K562 (cell line): ENCODE measurements at regions not wholly inside any gene's neighbourhood (a gene's known extent, or its start where the extent isn't known, plus 50 kb on each side); places are given as distances from the start of the nearest gene placed in this dataset.

Experiments
- ATAC-seq: fragments of 200-7000 bp; cut with Tn5 transposase; 3 replicates; pipeline ENCODE4 v1.9.1; 2020; ENCODE audit warnings: moderate library complexity
- BruUV-seq: library from RNA; stranded (reverse); fragments of 400-500 nt; replicated peaks from 2 replicates; lab custom pipeline; 2021; lab: Mats Ljungman, UMichigan
- CTCF ChIA-PET: fragments of 300-600 bp; formaldehyde crosslinking; extraction: SDS; loops from one replicate; lab custom pipeline; 2021; ENCODE audit warnings: low intra/inter-chr PET ratio; lab: Yijun Ruan, JAX
- POLR2A ChIA-PET: fragments of 300-600, 350-650 bp; sonication (Branson Sonifier 250); formaldehyde crosslinking; extraction: SDS; loops from one replicate; lab custom pipeline; 2021; ENCODE audit warnings: antibody characterized with exemption, inconsistent platforms; lab: Yijun Ruan, JAX
- DNase-seq, 4 experiments: peaks; one replicate each; pipeline versions ENCODE4 v3.0.0 to v3.0.0-alpha.2; 2011 to 2018; ENCODE audit warnings: low spot score in 3 of 4, mixed read lengths in 3 of 4; ENCODE audit errors: extremely low read depth in 1 of 4
- FAIRE-seq: peaks from 2 replicates; lab custom pipeline; 2011; peaks lifted over from hg19 to GRCh38; lab: Jason Lieb, UNC
- H2AFZ ChIP-seq: 2 replicates; pipeline ENCODE4 v1.6.0; 2011; ENCODE audit warnings: low read depth, low read length, control low read depth, inconsistent platforms
- H3K27ac ChIP-seq: fragments of 200-600 bp; 3 replicates; pipeline ENCODE4 v1.8.0; 2011; ENCODE audit warnings: low read depth, mild to moderate bottlenecking, control low read depth, inconsistent platforms, low read length, moderate library complexity, mixed read lengths; ENCODE audit errors: extremely low read depth
- H3K27me3 ChIP-seq, 2 experiments: fragments of 300-600 bp in 1 of 2; 2 replicates in 1 of 2; 3 replicates in 1 of 2; pipeline versions ENCODE4 v1.6.0 to v1.8.0; 2011; ENCODE audit warnings: inconsistent platforms in 2 of 2, low read length in 2 of 2, mild to moderate bottlenecking in 1 of 2, mixed read lengths in 1 of 2, moderate library complexity in 1 of 2; ENCODE audit not compliant: control insufficient read depth in 2 of 2, insufficient read depth in 2 of 2
- H3K36me3 ChIP-seq: fragments of 300-600 bp; 3 replicates; pipeline ENCODE4 v1.8.0; 2011; ENCODE audit warnings: mild to moderate bottlenecking, low read length, inconsistent platforms; ENCODE audit not compliant: control insufficient read depth, insufficient read depth
- H3K4me1 ChIP-seq, 2 experiments: fragments of 200-600 bp in 1 of 2; replicated peaks in 1 of 2; 2 replicates in 1 of 2; 3 replicates in 1 of 2; pipeline versions ENCODE4 v1.5.1 to v1.8.0; 2011; ENCODE audit warnings: inconsistent platforms in 2 of 2, low read length in 2 of 2, mild to moderate bottlenecking in 1 of 2, mixed read lengths in 1 of 2, moderate library complexity in 1 of 2; ENCODE audit not compliant: control insufficient read depth in 2 of 2, insufficient read depth in 2 of 2
- H3K4me2 ChIP-seq: 2 replicates; pipeline ENCODE4 v1.6.1; 2011; ENCODE audit warnings: low read length, control low read depth, inconsistent platforms, mixed read lengths; ENCODE audit not compliant: insufficient read depth
- H3K4me3 ChIP-seq: fragments of 200-600 bp; sonication (generic), shearing (Covaris generic); 2 replicates; pipeline ENCODE4 v1.5.1; 2016; ENCODE audit warnings: control low read depth, inconsistent platforms
- H3K79me2 ChIP-seq: fragments of 200-600 bp; 3 replicates; pipeline ENCODE4 v1.8.0; 2011; ENCODE audit warnings: low read length, inconsistent platforms; ENCODE audit not compliant: control insufficient read depth, insufficient read depth
- H3K9ac ChIP-seq, 2 experiments: 2 replicates each; pipeline versions ENCODE4 v1.6.0 to v1.6.1; 2011; ENCODE audit warnings: low read depth in 2 of 2, low read length in 2 of 2, control low read depth in 1 of 2, inconsistent platforms in 1 of 2, mild to moderate bottlenecking in 1 of 2, mixed read lengths in 1 of 2; ENCODE audit not compliant: insufficient read depth in 1 of 2
- H3K9me1 ChIP-seq: one replicate; pipeline ENCODE4 v1.6.0; 2011; ENCODE audit warnings: inconsistent platforms, mild to moderate bottlenecking, low read length, moderate library complexity; ENCODE audit not compliant: control insufficient read depth, insufficient read depth
- H3K9me3 ChIP-seq: replicated peaks from 2 replicates; pipeline ENCODE4 v1.5.1; 2011; ENCODE audit warnings: low read depth, low read length, inconsistent platforms; ENCODE audit not compliant: control insufficient read depth, insufficient read depth
- H4K20me1 ChIP-seq: replicated peaks from 2 replicates; pipeline ENCODE4 v1.6.1; 2011; ENCODE audit warnings: low read length, inconsistent platforms, mixed read lengths; ENCODE audit not compliant: control insufficient read depth, insufficient read depth
- CREB1 ChIP-seq, 2 experiments: sonication (generic) in 1 of 2; formaldehyde crosslinking in 1 of 2; IDR thresholded peaks; 2 replicates each; pipeline versions ENCODE4 v1.6.1 to v1.8.0; 2012 to 2022; ENCODE audit warnings: inconsistent platforms in 1 of 2, mild to moderate bottlenecking in 1 of 2, missing genetic modification reagents in 1 of 2, moderate library complexity in 1 of 2
- E2F3 ChIP-seq: fragments of 250-450 bp; sonication (Bioruptor Pico); IDR thresholded peaks from 2 replicates; pipeline ENCODE4 v1.4.0; 2020; ENCODE audit warnings: mild to moderate bottlenecking
- HCFC1 ChIP-seq: IDR thresholded peaks from 2 replicates; pipeline ENCODE4 v1.6.1; 2012; ENCODE audit warnings: low read depth, low read length, improper control_type of control experiment
- HSF4 ChIP-seq: fragments of 250-450 bp; sonication (Bioruptor Pico); IDR thresholded peaks from 2 replicates; pipeline ENCODE4 v2.1.2; 2022; ENCODE audit warnings: mild to moderate bottlenecking, moderate library complexity, borderline replicate concordance
- LEF1 ChIP-seq: fragments of 450-650 bp; IDR thresholded peaks from 2 replicates; pipeline ENCODE4 v1.6.1; 2016; ENCODE audit warnings: mild to moderate bottlenecking
- MEIS2 ChIP-seq: fragments of 450-650 bp; IDR thresholded peaks from 2 replicates; pipeline ENCODE4 v1.6.1; 2014; ENCODE audit warnings: mild to moderate bottlenecking; ENCODE audit not compliant: partially characterized antibody
- NFIX ChIP-seq: fragments of 250-450 bp; sonication (Bioruptor Pico); IDR thresholded peaks from 2 replicates; pipeline ENCODE4 v1.4.0; 2020; ENCODE audit warnings: low read depth, mild to moderate bottlenecking, moderate library complexity
- SIX5 ChIP-seq, 2 experiments: IDR thresholded peaks; 2 replicates each; pipeline ENCODE4 v1.6.1; 2011; ENCODE audit warnings: low read length in 2 of 2, borderline replicate concordance in 1 of 2, low read depth in 1 of 2, mild to moderate bottlenecking in 1 of 2, moderate library complexity in 1 of 2; ENCODE audit not compliant: insufficient read depth in 1 of 2
- SNRNP70 ChIP-seq: fragments of 200-400 bp; formaldehyde crosslinking; optimal IDR thresholded peaks from 2 replicates; pipeline ENCODE3; 2017; ENCODE audit warnings: low read depth, low read length
- SRSF3 ChIP-seq: fragments of 200-400 bp; formaldehyde crosslinking; IDR thresholded peaks from 2 replicates; pipeline ENCODE4 v1.6.1; 2016; ENCODE audit warnings: mild to moderate bottlenecking, low read length, moderate library complexity; ENCODE audit not compliant: insufficient read depth
- TAF15 ChIP-seq: fragments of 200-400 bp; formaldehyde crosslinking; IDR thresholded peaks from 2 replicates; pipeline ENCODE4 v1.6.1; 2017; ENCODE audit warnings: mild to moderate bottlenecking, low read depth, low read length, moderate library complexity
- THRAP3 ChIP-seq: fragments of 450-650 bp; IDR thresholded peaks from 2 replicates; pipeline ENCODE4 v1.6.1; 2016; ENCODE audit warnings: mild to moderate bottlenecking, inconsistent platforms, borderline replicate concordance
- ZNF133 ChIP-seq: fragments of 250-450 bp; sonication (Bioruptor Pico); IDR thresholded peaks from 2 replicates; pipeline ENCODE4 v1.4.0; 2020; ENCODE audit warnings: mild to moderate bottlenecking
- ZNF668 ChIP-seq: fragments of 250-450 bp; sonication (Bioruptor Pico); IDR thresholded peaks from 2 replicates; pipeline ENCODE4 v1.8.0; 2022; ENCODE audit warnings: mild to moderate bottlenecking, inconsistent platforms
- WGBS: fragments of 100-300 bp; shearing (Covaris generic); methylation state at CpG from one replicate; pipeline ENCODE4 v1.1.6; 2016; ENCODE audit warnings: low coverage, mixed read lengths; ENCODE audit not compliant: insufficient coverage; ENCODE audit errors: missing lambda C conversion rate; 5-methylcytosine and 5-hydroxymethylcytosine counted together
- in situ Hi-C: fragments of 300-500 bp; cut with MboI; formaldehyde crosslinking; loops from 4 replicates; pipeline ENCODE4 v1.15.0; 2018; ENCODE audit warnings: inconsistent platforms, mixed read lengths
- intact Hi-C: fragments of 100-400 bp; cut with micrococcal nuclease; formaldehyde crosslinking; loops from 2 replicates; pipeline ENCODE4 v1.14.2; 2022
- TF ChIP-seq, protein P1 (sequence below): fragments of 450-650 bp; formaldehyde crosslinking; IDR thresholded peaks from 2 replicates; pipeline ENCODE4 v1.4.0; 2020; ENCODE audit warnings: mild to moderate bottlenecking, moderate library complexity
- TF ChIP-seq, protein P2 (sequence below): fragments of 450-650 bp; IDR thresholded peaks from 2 replicates; pipeline ENCODE4 v1.6.1; 2016; ENCODE audit warnings: low read depth

DNA sequence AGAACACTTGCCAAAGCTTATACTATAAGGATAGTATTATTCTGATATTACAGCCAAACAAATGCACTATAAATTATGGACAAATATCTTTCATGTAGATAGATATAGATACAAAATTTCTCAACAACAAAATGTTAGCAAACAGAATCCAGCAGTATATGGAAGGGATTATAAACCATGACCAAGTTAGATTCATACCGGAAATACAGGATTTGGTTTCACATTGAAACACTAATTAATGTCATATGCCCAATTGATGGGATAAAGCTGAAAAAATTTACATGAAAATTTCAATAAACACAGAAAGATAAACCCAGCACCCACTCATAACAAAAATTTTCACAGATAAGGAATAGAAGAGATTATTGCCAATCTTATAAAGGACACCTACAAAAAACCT lies 770.3 kb upstream of the SLC35B3 start:
- no peaks in the 10 kb centered on the region for H3K9me1 ChIP-seq
- ChIA-PET POLR2A (no interaction called here), CTCF (no interaction called here)
- no peaks in the 10 kb centered on the region for H3K36me3 ChIP-seq
- no TSS peak for BruUV-seq
- in situ Hi-C loops, result no loop called here
- H3K9me3 ChIP-seq, result peaks cover 6% of the 10 kb centered on the region
- no peak for DNase-seq
- ATAC-seq, result no peak
- H4K20me1 ChIP-seq, result no peaks in the 10 kb centered on the region
- no peaks in the 10 kb centered on the region for H3K4me1 ChIP-seq
- H3K27ac ChIP-seq, result no peak overlapping the region
- H2AFZ ChIP-seq, result no peak overlapping the region
- H3K27me3 ChIP-seq, result no peaks in the 10 kb centered on the region
- intact Hi-C loops, result no loop called here
- H3K79me2 ChIP-seq, result no peaks in the 10 kb centered on the region
- WGBS, result 0% methylated on average over 1 of the region's 1 CpG
- H3K9ac ChIP-seq, result no peak overlapping the region
- no peak overlapping the region for H3K4me3 ChIP-seq
- H3K4me2 ChIP-seq, result no peak overlapping the region
- FAIRE-seq, result no peak
- no peak for TF ChIP-seq MEIS2
- TF ChIP-seq THRAP3, result no peak
- TF ChIP-seq, protein P1, sequence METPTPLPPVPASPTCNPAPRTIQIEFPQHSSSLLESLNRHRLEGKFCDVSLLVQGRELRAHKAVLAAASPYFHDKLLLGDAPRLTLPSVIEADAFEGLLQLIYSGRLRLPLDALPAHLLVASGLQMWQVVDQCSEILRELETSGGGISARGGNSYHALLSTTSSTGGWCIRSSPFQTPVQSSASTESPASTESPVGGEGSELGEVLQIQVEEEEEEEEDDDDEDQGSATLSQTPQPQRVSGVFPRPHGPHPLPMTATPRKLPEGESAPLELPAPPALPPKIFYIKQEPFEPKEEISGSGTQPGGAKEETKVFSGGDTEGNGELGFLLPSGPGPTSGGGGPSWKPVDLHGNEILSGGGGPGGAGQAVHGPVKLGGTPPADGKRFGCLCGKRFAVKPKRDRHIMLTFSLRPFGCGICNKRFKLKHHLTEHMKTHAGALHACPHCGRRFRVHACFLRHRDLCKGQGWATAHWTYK (CRISPR knock-in tag), result no peak
- TF ChIP-seq SIX5 (IDR thresholded peaks at IDR 0.05; ENCODE audit: borderline replicate concordance in 1 of 2, insufficient read depth in 1 of 2, low read depth in 1 of 2, low read length in 2 of 2), result no peak
- TF ChIP-seq, protein P2, sequence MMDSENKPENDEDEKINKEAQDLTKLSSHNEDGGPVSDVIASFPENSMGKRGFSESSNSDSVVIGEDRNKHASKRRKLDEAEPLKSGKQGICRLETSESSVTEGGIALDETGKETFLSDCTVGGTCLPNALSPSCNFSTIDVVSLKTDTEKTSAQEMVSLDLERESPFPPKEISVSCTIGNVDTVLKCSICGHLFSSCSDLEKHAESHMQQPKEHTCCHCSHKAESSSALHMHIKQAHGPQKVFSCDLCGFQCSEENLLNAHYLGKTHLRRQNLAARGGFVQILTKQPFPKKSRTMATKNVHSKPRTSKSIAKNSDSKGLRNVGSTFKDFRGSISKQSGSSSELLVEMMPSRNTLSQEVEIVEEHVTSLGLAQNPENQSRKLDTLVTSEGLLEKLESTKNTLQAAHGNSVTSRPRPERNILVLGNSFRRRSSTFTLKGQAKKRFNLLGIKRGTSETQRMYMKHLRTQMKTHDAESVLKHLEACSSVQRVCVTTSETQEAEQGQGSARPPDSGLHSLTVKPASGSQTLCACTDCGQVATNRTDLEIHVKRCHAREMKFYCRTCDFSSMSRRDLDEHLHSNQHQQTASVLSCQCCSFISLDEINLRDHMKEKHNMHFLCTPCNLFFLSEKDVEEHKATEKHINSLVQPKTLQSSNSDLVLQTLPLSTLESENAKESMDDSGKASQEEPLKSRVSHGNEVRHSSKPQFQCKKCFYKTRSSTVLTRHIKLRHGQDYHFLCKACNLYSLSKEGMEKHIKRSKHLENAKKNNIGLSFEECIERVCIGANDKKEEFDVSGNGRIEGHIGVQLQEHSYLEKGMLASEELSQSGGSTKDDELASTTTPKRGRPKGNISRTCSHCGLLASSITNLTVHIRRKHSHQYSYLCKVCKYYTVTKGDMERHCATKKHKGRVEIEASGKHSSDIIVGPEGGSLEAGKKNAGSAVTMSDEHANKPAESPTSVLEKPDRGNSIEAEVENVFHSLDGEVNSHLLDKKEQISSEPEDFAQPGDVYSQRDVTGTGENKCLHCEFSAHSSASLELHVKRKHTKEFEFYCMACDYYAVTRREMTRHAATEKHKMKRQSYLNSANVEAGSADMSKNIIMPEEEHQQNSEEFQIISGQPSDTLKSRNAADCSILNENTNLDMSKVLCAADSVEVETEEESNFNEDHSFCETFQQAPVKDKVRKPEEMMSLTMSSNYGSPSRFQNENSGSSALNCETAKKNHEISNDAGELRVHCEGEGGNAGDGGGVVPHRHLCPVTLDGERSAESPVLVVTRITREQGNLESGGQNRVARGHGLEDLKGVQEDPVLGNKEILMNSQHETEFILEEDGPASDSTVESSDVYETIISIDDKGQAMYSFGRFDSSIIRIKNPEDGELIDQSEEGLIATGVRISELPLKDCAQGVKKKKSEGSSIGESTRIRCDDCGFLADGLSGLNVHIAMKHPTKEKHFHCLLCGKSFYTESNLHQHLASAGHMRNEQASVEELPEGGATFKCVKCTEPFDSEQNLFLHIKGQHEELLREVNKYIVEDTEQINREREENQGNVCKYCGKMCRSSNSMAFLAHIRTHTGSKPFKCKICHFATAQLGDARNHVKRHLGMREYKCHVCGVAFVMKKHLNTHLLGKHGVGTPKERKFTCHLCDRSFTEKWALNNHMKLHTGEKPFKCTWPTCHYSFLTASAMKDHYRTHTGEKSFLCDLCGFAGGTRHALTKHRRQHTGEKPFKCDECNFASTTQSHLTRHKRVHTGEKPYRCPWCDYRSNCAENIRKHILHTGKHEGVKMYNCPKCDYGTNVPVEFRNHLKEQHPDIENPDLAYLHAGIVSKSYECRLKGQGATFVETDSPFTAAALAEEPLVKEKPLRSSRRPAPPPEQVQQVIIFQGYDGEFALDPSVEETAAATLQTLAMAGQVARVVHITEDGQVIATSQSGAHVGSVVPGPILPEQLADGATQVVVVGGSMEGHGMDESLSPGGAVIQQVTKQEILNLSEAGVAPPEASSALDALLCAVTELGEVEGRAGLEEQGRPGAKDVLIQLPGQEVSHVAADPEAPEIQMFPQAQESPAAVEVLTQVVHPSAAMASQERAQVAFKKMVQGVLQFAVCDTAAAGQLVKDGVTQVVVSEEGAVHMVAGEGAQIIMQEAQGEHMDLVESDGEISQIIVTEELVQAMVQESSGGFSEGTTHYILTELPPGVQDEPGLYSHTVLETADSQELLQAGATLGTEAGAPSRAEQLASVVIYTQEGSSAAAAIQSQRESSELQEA, result no peak
- no peak for TF ChIP-seq SRSF3
- TF ChIP-seq HCFC1, result no peak
- no peak for TF ChIP-seq NFIX
- TF ChIP-seq ZNF133 (CRISPR knock-in tag), result no peak
- no peak for TF ChIP-seq E2F3 (CRISPR knock-in tag)
- no peak for TF ChIP-seq ZNF668 (CRISPR knock-in tag)
- no peak for TF ChIP-seq TAF15
- no peak for TF ChIP-seq HSF4 (CRISPR knock-in tag)
- TF ChIP-seq SNRNP70, result no peak
- no peak for TF ChIP-seq LEF1
- TF ChIP-seq CREB1 (IDR thresholded peaks at IDR 0.05), result no peak
- TF ChIP-seq CREB1 (CRISPR knock-in tag; IDR thresholded peaks at IDR 0.05), result no peak
